Keratinocyte (primary cell): ENCODE measurements at regions not wholly inside any gene's neighbourhood (a gene's known extent, or its start where the extent isn't known, plus 50 kb on each side); places are given as distances from the start of the nearest gene placed in this dataset.
"Not testable (repeated sequence)": the region's sequence is repeated elsewhere in the genome, so short reads cannot be mapped to it uniquely, and the experiment has no call there.

Experiments
- DNase-seq: peaks from one replicate; pipeline ENCODE4 v3.0.0-alpha.2; 2011; ENCODE audit warnings: low read depth, missing footprints, low spot score
- FAIRE-seq: peaks from 2 replicates; lab custom pipeline; 2011; peaks lifted over from hg19 to GRCh38; lab: Jason Lieb, UNC
- H2AFZ ChIP-seq: 2 replicates; pipeline ENCODE4 v1.6.0; 2012; ENCODE audit warnings: low read length, control low read depth, inconsistent platforms; ENCODE audit not compliant: control insufficient read depth
- H3K27ac ChIP-seq: 2 replicates; pipeline ENCODE4 v1.5.1; 2011; ENCODE audit warnings: low read length; ENCODE audit not compliant: control insufficient read depth, insufficient read depth
- H3K27me3 ChIP-seq: 3 replicates; pipeline ENCODE4 v1.6.0; 2011; ENCODE audit warnings: low read length; ENCODE audit not compliant: control insufficient read depth, insufficient read depth; ENCODE audit errors: extremely low read depth
- H3K36me3 ChIP-seq, 2 experiments: 2 replicates in 1 of 2; 3 replicates in 1 of 2; pipeline ENCODE4 v1.5.1; 2011; ENCODE audit warnings: low read length in 2 of 2, mild to moderate bottlenecking in 1 of 2; ENCODE audit not compliant: control insufficient read depth in 2 of 2, insufficient read depth in 2 of 2; ENCODE audit errors: extremely low read depth in 1 of 2
- H3K4me1 ChIP-seq: 3 replicates; pipeline ENCODE4 v1.5.1; 2011; ENCODE audit warnings: low read length; ENCODE audit not compliant: control insufficient read depth, insufficient read depth; ENCODE audit errors: extremely low read depth
- H3K4me2 ChIP-seq: 3 replicates; pipeline ENCODE4 v1.6.0; 2011; ENCODE audit warnings: low read depth, low read length; ENCODE audit not compliant: control insufficient read depth, insufficient read depth; ENCODE audit errors: extremely low read depth
- H3K4me3 ChIP-seq, 3 experiments: fragments of 200-600 bp in 1 of 3; sonication (generic) in 1 of 3; 2 replicates in 2 of 3; 3 replicates in 1 of 3; pipeline ENCODE4 v1.5.1; 2011 to 2016; ENCODE audit warnings: low read length in 3 of 3, mild to moderate bottlenecking in 3 of 3, control low read depth in 2 of 3, inconsistent platforms in 1 of 3, low read depth in 1 of 3, mixed read lengths in 1 of 3, mixed run types in 1 of 3, moderate library complexity in 1 of 3; ENCODE audit not compliant: control insufficient read depth in 2 of 3, insufficient read depth in 2 of 3; ENCODE audit errors: extremely low read depth in 1 of 3
- H3K79me2 ChIP-seq: 2 replicates; pipeline ENCODE4 v1.6.0; 2012; ENCODE audit warnings: low read length; ENCODE audit not compliant: control insufficient read depth, insufficient read depth
- H3K9ac ChIP-seq: 3 replicates; pipeline ENCODE4 v1.6.0; 2011; ENCODE audit warnings: low read length; ENCODE audit not compliant: control insufficient read depth, insufficient read depth; ENCODE audit errors: extremely low read depth
- H3K9me1 ChIP-seq: 3 replicates; pipeline ENCODE4 v1.6.0; 2011; ENCODE audit warnings: low read length; ENCODE audit not compliant: control insufficient read depth, insufficient read depth; ENCODE audit errors: extremely low read depth
- H3K9me3 ChIP-seq: 2 replicates; pipeline ENCODE4 v1.5.1; 2012; ENCODE audit warnings: low read depth, low read length; ENCODE audit not compliant: control insufficient read depth
- H4K20me1 ChIP-seq: 3 replicates; pipeline ENCODE4 v1.6.0; 2011; ENCODE audit warnings: low read length; ENCODE audit not compliant: control insufficient read depth, insufficient read depth; ENCODE audit errors: extremely low read depth
- EZH2 ChIP-seq: IDR thresholded peaks from one replicate; pipeline ENCODE4 v1.6.1; 2012; ENCODE audit warnings: inconsistent platforms, mild to moderate bottlenecking, low read length, moderate library complexity
- dilution Hi-C: fragments of 300-500 bp; cut with MboI; formaldehyde crosslinking; loops from one replicate; pipeline ENCODE4 v1.7.0; 2020; ENCODE audit warnings: low sequenced_read_pairs; ENCODE audit not compliant: extremely low pct_ligation_motif_present
- TF ChIP-seq, protein P1 (sequence below), 3 experiments: IDR thresholded peaks in 1 of 3; conservative IDR thresholded peaks in 1 of 3; optimal IDR thresholded peaks in 1 of 3; 2 replicates in 2 of 3; 3 replicates in 1 of 3; pipeline versions ENCODE3 to v1.5.1; 2011; ENCODE audit warnings: low read length in 3 of 3, mild to moderate bottlenecking in 3 of 3, moderate library complexity in 2 of 3, control low read depth in 1 of 3, inconsistent platforms in 1 of 3; ENCODE audit not compliant: insufficient read depth in 2 of 3; ENCODE audit errors: extremely low read depth in 1 of 3

DNA sequence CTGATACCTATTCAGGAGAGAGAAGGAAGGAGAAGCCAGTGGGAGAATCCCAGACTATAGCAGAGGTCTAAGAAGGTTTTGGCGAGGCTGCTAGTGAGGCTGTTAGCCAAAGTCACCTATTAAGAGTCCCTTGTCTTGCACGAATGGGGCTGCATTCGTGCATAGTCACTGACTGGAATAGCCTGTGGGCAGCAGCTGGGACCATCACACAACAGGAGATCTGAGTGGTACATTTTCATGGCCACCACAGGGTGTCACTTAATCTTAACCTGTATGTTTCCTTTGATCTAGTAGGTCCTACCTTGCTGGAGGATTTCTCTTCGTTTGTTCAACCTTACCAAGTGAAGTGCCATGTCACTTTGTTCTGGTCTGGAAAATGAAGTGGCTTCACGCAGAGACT is 319.9 kb downstream of the BMPER start:
- H3K36me3 ChIP-seq = no peaks in the 10 kb centered on the region
- H3K4me1 ChIP-seq = no peaks in the 10 kb centered on the region
- no peak for DNase-seq
- no peaks in the 10 kb centered on the region for H3K79me2 ChIP-seq
- peaks cover 2% of the 10 kb centered on the region for H3K27me3 ChIP-seq
- no peaks in the 10 kb centered on the region for H3K9me3 ChIP-seq
- H2AFZ ChIP-seq = no peak overlapping the region
- H3K9ac ChIP-seq = no peak overlapping the region
- H4K20me1 ChIP-seq = no peaks in the 10 kb centered on the region
- TF ChIP-seq, protein P1, sequence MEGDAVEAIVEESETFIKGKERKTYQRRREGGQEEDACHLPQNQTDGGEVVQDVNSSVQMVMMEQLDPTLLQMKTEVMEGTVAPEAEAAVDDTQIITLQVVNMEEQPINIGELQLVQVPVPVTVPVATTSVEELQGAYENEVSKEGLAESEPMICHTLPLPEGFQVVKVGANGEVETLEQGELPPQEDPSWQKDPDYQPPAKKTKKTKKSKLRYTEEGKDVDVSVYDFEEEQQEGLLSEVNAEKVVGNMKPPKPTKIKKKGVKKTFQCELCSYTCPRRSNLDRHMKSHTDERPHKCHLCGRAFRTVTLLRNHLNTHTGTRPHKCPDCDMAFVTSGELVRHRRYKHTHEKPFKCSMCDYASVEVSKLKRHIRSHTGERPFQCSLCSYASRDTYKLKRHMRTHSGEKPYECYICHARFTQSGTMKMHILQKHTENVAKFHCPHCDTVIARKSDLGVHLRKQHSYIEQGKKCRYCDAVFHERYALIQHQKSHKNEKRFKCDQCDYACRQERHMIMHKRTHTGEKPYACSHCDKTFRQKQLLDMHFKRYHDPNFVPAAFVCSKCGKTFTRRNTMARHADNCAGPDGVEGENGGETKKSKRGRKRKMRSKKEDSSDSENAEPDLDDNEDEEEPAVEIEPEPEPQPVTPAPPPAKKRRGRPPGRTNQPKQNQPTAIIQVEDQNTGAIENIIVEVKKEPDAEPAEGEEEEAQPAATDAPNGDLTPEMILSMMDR (optimal IDR thresholded peaks at IDR 0.05 in 1 of 3, IDR thresholded peaks at IDR 0.05 in 1 of 3, conservative IDR thresholded peaks at IDR 0.05 in 1 of 3; ENCODE audit: extremely low read depth in 1 of 3, insufficient read depth in 2 of 3, low read length in 3 of 3) = no peak
- H3K27ac ChIP-seq = no peak overlapping the region
- no peak overlapping the region for H3K4me3 ChIP-seq
- FAIRE-seq = no peak
- dilution Hi-C loops = no loop called here
- H3K9me1 ChIP-seq = no peaks in the 10 kb centered on the region
- no peak overlapping the region for H3K4me2 ChIP-seq

DNA sequence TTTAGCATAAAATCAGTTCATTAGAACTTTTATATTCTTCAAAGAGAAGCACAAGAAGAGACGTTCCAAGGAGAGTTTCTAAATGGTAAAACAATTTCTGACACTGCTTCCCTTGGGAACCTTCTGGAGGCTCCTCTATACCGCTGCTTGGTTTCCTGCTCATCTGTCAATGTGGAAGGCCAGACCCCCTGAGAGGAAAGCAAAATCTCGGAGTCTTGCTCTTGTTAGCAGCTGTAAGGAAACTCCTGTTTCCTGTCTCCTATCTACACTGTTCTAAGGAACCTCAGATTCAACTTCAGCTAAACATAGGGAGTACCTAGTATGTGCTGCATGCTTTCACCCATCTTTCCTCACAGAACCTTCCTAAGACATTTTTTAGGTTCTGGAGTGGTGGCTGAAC is 322.2 kb downstream of the BMPER start:
- Histone ChIP-seq H3K79me2 (no peaks in the 10 kb centered on the region), H3K4me1 (no peaks in the 10 kb centered on the region), H4K20me1 (no peaks in the 10 kb centered on the region), H3K9me1 (no peaks in the 10 kb centered on the region), H3K4me3 (no peak overlapping the region), H3K9ac (no peak overlapping the region), H3K4me2 (no peak overlapping the region), H3K27ac (no peak overlapping the region), H3K27me3 (peaks cover 2% of the 10 kb centered on the region), H3K36me3 (no peaks in the 10 kb centered on the region), H2AFZ (no peak overlapping the region), H3K9me3 (no peaks in the 10 kb centered on the region)
- no peak for TF ChIP-seq EZH2
- TF ChIP-seq, protein P1 (optimal IDR thresholded peaks at IDR 0.05 in 1 of 3, IDR thresholded peaks at IDR 0.05 in 1 of 3, conservative IDR thresholded peaks at IDR 0.05 in 1 of 3; ENCODE audit: extremely low read depth in 1 of 3, insufficient read depth in 2 of 3, low read length in 3 of 3) = no peak
- dilution Hi-C loops = no loop called here
- FAIRE-seq (no peak), DNase-seq (no peak)

DNA sequence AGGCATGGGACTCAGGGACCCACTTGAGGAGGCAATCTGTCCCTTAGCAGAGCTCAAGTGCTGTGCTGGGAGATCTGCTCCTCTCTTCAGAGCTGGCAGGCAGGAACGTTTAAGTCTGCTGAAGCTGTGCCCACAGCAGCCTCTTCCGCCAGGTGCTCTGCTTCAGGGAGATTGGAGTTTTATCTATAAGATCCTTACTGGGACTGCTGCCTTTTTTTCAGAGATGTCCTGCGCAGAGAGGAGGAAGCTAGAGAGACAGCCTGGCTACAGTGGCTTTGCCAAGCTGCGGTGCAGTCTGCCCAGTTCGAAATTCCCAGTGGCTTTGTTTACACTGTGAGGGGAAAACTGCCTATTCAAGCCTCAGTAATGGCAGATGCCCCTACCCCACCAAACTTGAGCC is 329.8 kb downstream of the BMPER start:
- dilution Hi-C loops = not testable (repeated sequence)

More for the DNA sequence above, 329.8 kb downstream of the BMPER start:
- not testable (repeated sequence) for H3K9ac ChIP-seq, H3K27me3 ChIP-seq, H3K9me1 ChIP-seq, DNase-seq, H4K20me1 ChIP-seq, H3K4me2 ChIP-seq, H3K4me1 ChIP-seq, FAIRE-seq, H3K4me3 ChIP-seq, H3K36me3 ChIP-seq, H3K27ac ChIP-seq, H2AFZ ChIP-seq, H3K79me2 ChIP-seq, H3K9me3 ChIP-seq
